ENCODE measurements at regions not wholly inside any gene's neighbourhood (a gene's known extent, or its start where the extent isn't known, plus 50 kb on each side); places are given as distances from the start of the nearest gene placed in this dataset.

- Histone ChIP-seq H3K9me3 (no peaks in the 10 kb centered on the region), H3K4me1 (no peaks in the 10 kb centered on the region), H3K27ac (no peak overlapping the region), H3K36me3 (no peaks in the 10 kb centered on the region), H3K4me3 (no peak overlapping the region), H3K27me3 (no peaks in the 10 kb centered on the region)
- WGBS, 2 donors: 91 to 93% methylated on average over 2 of the region's 2 CpGs
- TF ChIP-seq EP300 (IDR thresholded peaks at IDR 0.05) (no peak), CTCF (IDR thresholded peaks at IDR 0.05) (no peak)
- DNase-seq (ENCODE audit: low spot score in 2 of 2): no peak
Observed at GRCh38 chr3:81416812-81417211, 344.6 kb downstream of the GBE1 start.

GRCh38 chr3:81406318-81406717 is 355.1 kb downstream of the GBE1 start:
- Histone ChIP-seq H3K27ac (no peak overlapping the region), H3K27me3 (no peaks in the 10 kb centered on the region), H3K4me3 (no peak overlapping the region), H3K9me3 (no peaks in the 10 kb centered on the region), H3K36me3 (no peaks in the 10 kb centered on the region), H3K4me1 (no peaks in the 10 kb centered on the region)
- no peak for DNase-seq (ENCODE audit: low spot score in 2 of 2)
- 24 to 34% methylated on average over 1 of the region's 1 CpG for WGBS, 2 donors
- TF ChIP-seq EP300 (IDR thresholded peaks at IDR 0.05) (no peak), POLR2A (IDR thresholded peaks at IDR 0.05) (no peak), CTCF (IDR thresholded peaks at IDR 0.05) (no peak)

GRCh38 chr3:81395739-81396513 is 365.5 kb downstream of the GBE1 start:
- no peak overlapping the region for H3K4me3 ChIP-seq
- TF ChIP-seq POLR2A (IDR thresholded peaks at IDR 0.05) (no peak), EP300 (IDR thresholded peaks at IDR 0.05) (no peak), CTCF (IDR thresholded peaks at IDR 0.05) (no peak)
- H3K4me1 ChIP-seq: no peaks in the 10 kb centered on the region
- H3K36me3 ChIP-seq: no peaks in the 10 kb centered on the region
- no peak overlapping the region for H3K27ac ChIP-seq
- H3K27me3 ChIP-seq: no peaks in the 10 kb centered on the region
- 66 to 70% methylated on average over 7 of the region's 7 CpGs for WGBS, 2 donors
- DNase-seq (ENCODE audit: low spot score in 2 of 2): no peak
- H3K9me3 ChIP-seq: no peaks in the 10 kb centered on the region

GRCh38 chr3:81394651-81395524 is 366.6 kb downstream of the GBE1 start:
- Histone ChIP-seq H3K9me3 (no peaks in the 10 kb centered on the region), H3K27ac (no peak overlapping the region), H3K36me3 (no peaks in the 10 kb centered on the region), H3K4me3 (no peak overlapping the region), H3K27me3 (no peaks in the 10 kb centered on the region), H3K4me1 (no peaks in the 10 kb centered on the region)
- DNase-seq (ENCODE audit: low spot score in 2 of 2): no peak
- 70 to 73% methylated on average over 4 of the region's 4 CpGs for WGBS, 2 donors
- TF ChIP-seq POLR2A (IDR thresholded peaks at IDR 0.05) (no peak), CTCF (IDR thresholded peaks at IDR 0.05) (no peak), EP300 (IDR thresholded peaks at IDR 0.05) (no peak)

GRCh38 chr3:81393251-81393650 is 368.2 kb downstream of the GBE1 start:
- no peak overlapping the region for H3K27ac ChIP-seq
- no peaks in the 10 kb centered on the region for H3K4me1 ChIP-seq
- H3K36me3 ChIP-seq: no peaks in the 10 kb centered on the region
- H3K4me3 ChIP-seq: no peak overlapping the region
- TF ChIP-seq CTCF (IDR thresholded peaks at IDR 0.05) (no peak), EP300 (IDR thresholded peaks at IDR 0.05) (no peak), POLR2A (IDR thresholded peaks at IDR 0.05) (no peak)
- no peaks in the 10 kb centered on the region for H3K9me3 ChIP-seq
- no peaks in the 10 kb centered on the region for H3K27me3 ChIP-seq
- DNase-seq (ENCODE audit: low spot score in 2 of 2): no peak
- WGBS, 2 donors: 19 to 41% methylated on average over 1 of the region's 1 CpG

All from tibial nerve (tissue), 4 donors.